ENCODE measurements at regions not wholly inside any gene's neighbourhood (a gene's known extent, or its start where the extent isn't known, plus 50 kb on each side); places are given as distances from the start of the nearest gene placed in this dataset.

GRCh38 chr14:66247662-66248193, 238.4 kb upstream of the CCDC196 start:
- DNase-seq (ENCODE audit: low spot score in 2 of 2, unreplicated experiment in 2 of 2): no peak
- TF ChIP-seq CTCF (IDR thresholded peaks at IDR 0.05; ENCODE audit: unreplicated experiment): no peak
- H3K4me1 Mint-ChIP-seq: no peaks in the 10 kb centered on the region
- H3K36me3 Mint-ChIP-seq: no peaks in the 10 kb centered on the region
- H3K4me3 Mint-ChIP-seq: no peak overlapping the region
- peaks cover 29% of the 10 kb centered on the region for H3K27me3 Mint-ChIP-seq (ENCODE audit: low read depth)
- no peaks in the 10 kb centered on the region for H3K9me3 Mint-ChIP-seq
- no peak overlapping the region for H3K27ac Mint-ChIP-seq

- H3K4me1 Mint-ChIP-seq: no peaks in the 10 kb centered on the region
- H3K9me3 Mint-ChIP-seq: no peaks in the 10 kb centered on the region
- no peak for TF ChIP-seq CTCF (IDR thresholded peaks at IDR 0.05; ENCODE audit: unreplicated experiment)
- no peak overlapping the region for H3K4me3 Mint-ChIP-seq
- no peaks in the 10 kb centered on the region for H3K36me3 Mint-ChIP-seq
- H3K27ac Mint-ChIP-seq: no peak overlapping the region
- DNase-seq (ENCODE audit: low spot score in 2 of 2, unreplicated experiment in 2 of 2): no peak
- H3K27me3 Mint-ChIP-seq (ENCODE audit: low read depth): peaks cover 29% of the 10 kb centered on the region
Measured at GRCh38 chr14:66248256-66248655, 237.9 kb upstream of the CCDC196 start.

- no peak overlapping the region for H3K4me3 Mint-ChIP-seq
- H3K36me3 Mint-ChIP-seq: no peaks in the 10 kb centered on the region
- no peak for DNase-seq (ENCODE audit: low spot score in 2 of 2, unreplicated experiment in 2 of 2)
- H3K27ac Mint-ChIP-seq: no peak overlapping the region
- no peak for TF ChIP-seq CTCF (IDR thresholded peaks at IDR 0.05; ENCODE audit: unreplicated experiment)
- peaks cover 25% of the 10 kb centered on the region for H3K27me3 Mint-ChIP-seq (ENCODE audit: low read depth)
- peaks cover 3% of the 10 kb centered on the region for H3K4me1 Mint-ChIP-seq
- no peaks in the 10 kb centered on the region for H3K9me3 Mint-ChIP-seq
Measured at GRCh38 chr14:66249544-66249943, 236.6 kb upstream of the CCDC196 start.

- no peak for TF ChIP-seq CTCF (IDR thresholded peaks at IDR 0.05; ENCODE audit: unreplicated experiment)
- H3K27me3 Mint-ChIP-seq (ENCODE audit: low read depth): peaks cover 14% of the 10 kb centered on the region
- H3K9me3 Mint-ChIP-seq: no peaks in the 10 kb centered on the region
- no peak overlapping the region for H3K4me3 Mint-ChIP-seq
- H3K27ac Mint-ChIP-seq: no peak overlapping the region
- peaks cover 3% of the 10 kb centered on the region for H3K4me1 Mint-ChIP-seq
- H3K36me3 Mint-ChIP-seq: no peaks in the 10 kb centered on the region
- no peak for DNase-seq (ENCODE audit: low spot score in 2 of 2, unreplicated experiment in 2 of 2)
Measured at GRCh38 chr14:66254038-66254437, 232.1 kb upstream of the CCDC196 start.

GRCh38 chr14:66268802-66269334, 217.3 kb upstream of the CCDC196 start:
- Mint-ChIP-seq H3K36me3 (no peaks in the 10 kb centered on the region), H3K4me1 (no peaks in the 10 kb centered on the region), H3K4me3 (no peak overlapping the region), H3K27me3 (ENCODE audit: low read depth) (peaks cover 13% of the 10 kb centered on the region), H3K27ac (no peak overlapping the region), H3K9me3 (no peaks in the 10 kb centered on the region)
- DNase-seq (ENCODE audit: low spot score in 2 of 2, unreplicated experiment in 2 of 2): no peak
- TF ChIP-seq CTCF (IDR thresholded peaks at IDR 0.05; ENCODE audit: unreplicated experiment): no peak

- no peaks in the 10 kb centered on the region for H3K4me1 Mint-ChIP-seq
- peaks cover 31% of the 10 kb centered on the region for H3K27me3 Mint-ChIP-seq (ENCODE audit: low read depth)
- H3K27ac Mint-ChIP-seq: no peak overlapping the region
- no peak for TF ChIP-seq CTCF (IDR thresholded peaks at IDR 0.05; ENCODE audit: unreplicated experiment)
- no peaks in the 10 kb centered on the region for H3K9me3 Mint-ChIP-seq
- DNase-seq (ENCODE audit: low spot score in 2 of 2, unreplicated experiment in 2 of 2): no peak
- H3K36me3 Mint-ChIP-seq: no peaks in the 10 kb centered on the region
- no peak overlapping the region for H3K4me3 Mint-ChIP-seq
Measured at GRCh38 chr14:66272221-66272620, 213.9 kb upstream of the CCDC196 start.
